H1 (cell line): ENCODE measurements at regions not wholly inside any gene's neighbourhood (a gene's known extent, or its start where the extent isn't known, plus 50 kb on each side); places are given as distances from the start of the nearest gene placed in this dataset.

Experiments
- CTCF ChIA-PET: fragments of 300-600 bp; sonication (Branson Sonifier 250); formaldehyde crosslinking; loops from one replicate; lab custom pipeline; 2021; ENCODE audit not compliant: partially characterized antibody; lab: Charles Lee
- POLR2A ChIA-PET: fragments of 300-600 bp; sonication (Branson Sonifier 250); formaldehyde crosslinking; loops from one replicate; lab custom pipeline; 2021; ENCODE audit warnings: inconsistent platforms; ENCODE audit not compliant: partially characterized antibody; lab: Charles Lee
- DNase-seq, 2 experiments: peaks; one replicate each; pipeline versions ENCODE4 v3.0.0 to v3.0.0-alpha.2; 2010 to 2022; ENCODE audit warnings: low spot score in 2 of 2, low read depth in 1 of 2, mixed read lengths in 1 of 2
- FAIRE-seq: peaks from 2 replicates; lab custom pipeline; 2011; peaks lifted over from hg19 to GRCh38; lab: Jason Lieb, UNC
- H2AFZ ChIP-seq: 2 replicates; pipeline ENCODE4 v1.8.1; 2012; ENCODE audit warnings: low read length, inconsistent platforms
- H2AK5ac ChIP-seq: 2 replicates; pipeline ENCODE4 v1.6.1; 2013; ENCODE audit warnings: low read depth, low read length
- H2BK120ac ChIP-seq: replicated peaks from 2 replicates; pipeline ENCODE3; 2013; ENCODE audit warnings: low read depth, low read length, inconsistent platforms
- H2BK12ac ChIP-seq: 2 replicates; pipeline ENCODE4 v1.6.1; 2013; ENCODE audit warnings: low read depth, low read length
- H2BK15ac ChIP-seq: 2 replicates; pipeline ENCODE4 v1.6.1; 2013; ENCODE audit warnings: low read length
- H2BK20ac ChIP-seq: 2 replicates; pipeline ENCODE4 v1.6.1; 2013; ENCODE audit warnings: low read length
- H2BK5ac ChIP-seq: 2 replicates; pipeline ENCODE4 v1.6.1; 2013; ENCODE audit warnings: low read depth, low read length
- H3K14ac ChIP-seq: 2 replicates; pipeline ENCODE4 v1.6.1; 2013; ENCODE audit warnings: inconsistent platforms; ENCODE audit not compliant: insufficient read length
- H3K18ac ChIP-seq: 2 replicates; pipeline ENCODE4 v1.6.1; 2013; ENCODE audit warnings: low read length; ENCODE audit errors: extremely low read depth
- H3K23ac ChIP-seq: 2 replicates; pipeline ENCODE4 v1.6.1; 2013; ENCODE audit warnings: inconsistent platforms; ENCODE audit not compliant: insufficient read length
- H3K23me2 ChIP-seq: 2 replicates; pipeline ENCODE4 v1.6.1; 2013; ENCODE audit warnings: low read depth, low read length
- H3K27ac ChIP-seq: 2 replicates; pipeline ENCODE4 v1.6.1; 2011; ENCODE audit warnings: low read depth, low read length, inconsistent platforms
- H3K27me3 ChIP-seq, 4 experiments: replicated peaks in 1 of 4; 1 replicate in 1 of 4; 2 replicates in 3 of 4; pipeline versions ENCODE4 v1.6.1 to v1.8.1; 2011 to 2013; ENCODE audit warnings: low read length in 3 of 4, mild to moderate bottlenecking in 3 of 4, inconsistent platforms in 2 of 4, mixed read lengths in 2 of 4, moderate library complexity in 1 of 4; ENCODE audit not compliant: control insufficient read depth in 3 of 4, insufficient read depth in 3 of 4; ENCODE audit errors: extremely low read depth in 1 of 4
- H3K36me3 ChIP-seq, 4 experiments: 2 replicates each; pipeline versions ENCODE4 v1.6.1 to v1.8.1; 2011 to 2013; ENCODE audit warnings: mild to moderate bottlenecking in 4 of 4, low read length in 3 of 4, moderate library complexity in 2 of 4, control low read depth in 1 of 4, inconsistent platforms in 1 of 4; ENCODE audit not compliant: insufficient read depth in 4 of 4, control insufficient read depth in 2 of 4
- H3K4ac ChIP-seq: replicated peaks from 2 replicates; pipeline ENCODE3; 2013; ENCODE audit warnings: low read length, low read depth, mixed read lengths, inconsistent platforms; ENCODE audit not compliant: insufficient read length
- H3K4me1 ChIP-seq, 4 experiments: replicated peaks in 1 of 4; 1 replicate in 1 of 4; 2 replicates in 3 of 4; pipeline versions ENCODE4 v1.6.1 to v1.8.1; 2011 to 2013; ENCODE audit warnings: low read length in 3 of 4, inconsistent platforms in 2 of 4, mixed read lengths in 1 of 4; ENCODE audit not compliant: insufficient read depth in 4 of 4, control insufficient read depth in 3 of 4
- H3K4me2 ChIP-seq, 2 experiments: 2 replicates each; pipeline versions ENCODE4 v1.6.1 to v1.8.1; 2011 to 2013; ENCODE audit warnings: low read depth in 2 of 2, low read length in 2 of 2, control low read depth in 1 of 2, inconsistent platforms in 1 of 2, mild to moderate bottlenecking in 1 of 2; ENCODE audit not compliant: insufficient read depth in 1 of 2
- H3K4me3 ChIP-seq, 4 experiments: fragments of 200-600, 300-600 bp in 1 of 4; sonication (generic), shearing (Covaris generic), sonication (Bioruptor Twin) in 1 of 4; 2 replicates each; pipeline versions ENCODE4 v1.5.1 to v1.8.1; 2011 to 2016; ENCODE audit warnings: low read length in 4 of 4, low read depth in 3 of 4, control low read depth in 2 of 4, inconsistent platforms in 2 of 4, mild to moderate bottlenecking in 2 of 4, mixed read lengths in 1 of 4, moderate library complexity in 1 of 4; ENCODE audit not compliant: insufficient read depth in 2 of 4; ENCODE audit errors: extremely low read depth in 1 of 4
- H3K56ac ChIP-seq: replicated peaks from 2 replicates; pipeline ENCODE3; 2013; ENCODE audit warnings: low read depth, mild to moderate bottlenecking, mixed read lengths, low read length, inconsistent platforms; ENCODE audit not compliant: insufficient read length
- H3K79me1 ChIP-seq: 2 replicates; pipeline ENCODE4 v1.6.1; 2013; ENCODE audit warnings: low read depth, low read length, control low read depth
- H3K79me2 ChIP-seq, 2 experiments: 2 replicates each; pipeline versions ENCODE4 v1.6.1 to v1.8.1; 2012 to 2013; ENCODE audit warnings: low read length in 2 of 2, mild to moderate bottlenecking in 2 of 2, inconsistent platforms in 1 of 2; ENCODE audit not compliant: insufficient read depth in 2 of 2, control insufficient read depth in 1 of 2
- H3K9ac ChIP-seq, 4 experiments: replicated peaks in 1 of 4; 1 replicate in 1 of 4; 2 replicates in 3 of 4; pipeline versions ENCODE4 v1.6.1 to v1.8.1; 2011 to 2013; ENCODE audit warnings: low read depth in 3 of 4, low read length in 3 of 4, control low read depth in 2 of 4, mild to moderate bottlenecking in 2 of 4, moderate library complexity in 2 of 4, inconsistent platforms in 1 of 4; ENCODE audit errors: extremely low read depth in 1 of 4
- H3K9me3 ChIP-seq, 2 experiments: 2 replicates each; pipeline versions ENCODE4 v1.6.1 to v1.8.1; 2012 to 2013; ENCODE audit warnings: mild to moderate bottlenecking in 2 of 2, moderate library complexity in 2 of 2, control low read depth in 1 of 2, inconsistent platforms in 1 of 2, low read depth in 1 of 2, low read length in 1 of 2, mixed read lengths in 1 of 2; ENCODE audit not compliant: insufficient read depth in 2 of 2
- H4K20me1 ChIP-seq, 2 experiments: replicated peaks in 1 of 2; 2 replicates each; pipeline versions ENCODE3 to v1.8.1; 2011 to 2013; ENCODE audit warnings: inconsistent platforms in 2 of 2, low read length in 2 of 2, mild to moderate bottlenecking in 1 of 2; ENCODE audit not compliant: insufficient read depth in 2 of 2, control insufficient read depth in 1 of 2
- H4K5ac ChIP-seq: 2 replicates; pipeline ENCODE4 v1.6.1; 2013; ENCODE audit warnings: low read length, low read depth, mixed read lengths, inconsistent platforms; ENCODE audit not compliant: insufficient read length
- H4K8ac ChIP-seq: 2 replicates; pipeline ENCODE4 v1.8.0; 2013; ENCODE audit warnings: mild to moderate bottlenecking, moderate library complexity, low read length, inconsistent platforms; ENCODE audit not compliant: insufficient read depth; ENCODE audit errors: extremely low read depth
- H4K91ac ChIP-seq: replicated peaks from 2 replicates; pipeline ENCODE3; 2013; ENCODE audit warnings: low read length, mixed read lengths, inconsistent platforms; ENCODE audit not compliant: insufficient read length
- ASH2L ChIP-seq: fragments of 200-600, 300-600 bp; sonication (generic); IDR thresholded peaks from one replicate; pipeline ENCODE4 v1.7.1; 2017; ENCODE audit warnings: low read length
- ATF2 ChIP-seq: IDR thresholded peaks from 2 replicates; pipeline ENCODE4 v1.6.1; 2012; ENCODE audit warnings: low read length, inconsistent platforms
- BCL11A ChIP-seq, 2 experiments: IDR thresholded peaks; one replicate each; pipeline ENCODE4 v1.6.1; 2011; ENCODE audit warnings: low read depth in 2 of 2, low read length in 2 of 2, mild to moderate bottlenecking in 2 of 2
- BRCA1 ChIP-seq: IDR thresholded peaks from 2 replicates; pipeline ENCODE4 v1.6.1; 2012; ENCODE audit warnings: low read depth, low read length, improper control_type of control experiment
- NANOG ChIP-seq: IDR thresholded peaks from 2 replicates; pipeline ENCODE4 v1.6.1; 2011; ENCODE audit warnings: low read length, low read depth, mild to moderate bottlenecking, inconsistent platforms; ENCODE audit not compliant: insufficient read depth, poor library complexity, severe bottlenecking
- RAD21 ChIP-seq, 2 experiments: IDR thresholded peaks in 1 of 2; conservative IDR thresholded peaks in 1 of 2; 2 replicates each; pipeline ENCODE4 v1.6.1; 2011; ENCODE audit warnings: low read depth in 2 of 2, low read length in 2 of 2, improper control_type of control experiment in 1 of 2, inconsistent platforms in 1 of 2, mild to moderate bottlenecking in 1 of 2, moderate library complexity in 1 of 2
- RXRA ChIP-seq: IDR thresholded peaks from 2 replicates; pipeline ENCODE4 v1.6.1; 2011; ENCODE audit warnings: low read depth, mild to moderate bottlenecking, low read length, moderate library complexity; ENCODE audit not compliant: insufficient read depth
- SIN3A ChIP-seq, 2 experiments: IDR thresholded peaks in 1 of 2; conservative IDR thresholded peaks in 1 of 2; 2 replicates each; pipeline ENCODE4 v1.6.1; 2011 to 2012; ENCODE audit warnings: low read length in 2 of 2, improper control_type of control experiment in 1 of 2, low read depth in 1 of 2, mild to moderate bottlenecking in 1 of 2
- SIRT6 ChIP-seq: IDR thresholded peaks from one replicate; pipeline ENCODE4 v1.7.1; 2012; ENCODE audit warnings: low read length, inconsistent platforms
- TBP ChIP-seq: IDR thresholded peaks from 2 replicates; pipeline ENCODE4 v1.6.1; 2011; ENCODE audit warnings: low read depth, low read length, improper control_type of control experiment
- ZNF274 ChIP-seq: IDR thresholded peaks from 2 replicates; pipeline ENCODE4 v1.7.0; 2012; ENCODE audit warnings: low read length, borderline replicate concordance; ENCODE audit errors: extremely low read depth
- WGBS, 2 experiments: shearing (Covaris generic) in 1 of 2; methylation state at CpG; one replicate each; pipeline versions ENCODE4 v1.1.6 to v1.1.7; 2013 to 2015; ENCODE audit warnings: low lambda C conversion rate in 2 of 2, mixed read lengths in 2 of 2, inconsistent platforms in 1 of 2, low coverage in 1 of 2, missing lambda C conversion rate in 1 of 2; ENCODE audit not compliant: insufficient replicate concordance in 2 of 2, insufficient coverage in 1 of 2, insufficient read length in 1 of 2; ENCODE audit errors: extremely low coverage in 1 of 2, missing lambda C conversion rate in 1 of 2; 5-methylcytosine and 5-hydroxymethylcytosine counted together

- Histone ChIP-seq H3K79me2 (no peaks in the 10 kb centered on the region), H2AFZ (no peak overlapping the region), H3K23ac (no peak overlapping the region), H2BK120ac (no peak overlapping the region), H3K4me3 (no peak overlapping the region), H3K14ac (no peak overlapping the region), H2BK20ac (no peak overlapping the region), H3K4me1 (no peaks in the 10 kb centered on the region), H3K27ac (no peak overlapping the region), H3K36me3 (no peaks in the 10 kb centered on the region), H2BK15ac (no peak overlapping the region), H3K4me2 (no peak overlapping the region), H2BK12ac (no peak overlapping the region), H4K8ac (no peak overlapping the region), H3K27me3 (no peaks in the 10 kb centered on the region), H2AK5ac (no peak overlapping the region), H4K91ac (no peak overlapping the region), H3K23me2 (no peaks in the 10 kb centered on the region), H4K20me1 (no peaks in the 10 kb centered on the region), H3K18ac (no peak overlapping the region), H3K9me3 (no peaks in the 10 kb centered on the region), H3K9ac (no peak overlapping the region), H3K56ac (no peak overlapping the region), H4K5ac (no peak overlapping the region), H3K4ac (no peak overlapping the region), H2BK5ac (no peak overlapping the region), H3K79me1 (no peaks in the 10 kb centered on the region)
- POLR2A ChIA-PET: no interaction called here
- DNase-seq: no peak
- 89% methylated on average over 2 of the region's 2 CpGs; no CpG with 5 or more reads in 1 of the 2 experiments for WGBS, 2 experiments
- FAIRE-seq: no peak
- CTCF ChIA-PET: no interaction called here
- TF ChIP-seq ASH2L: no peak
- TF ChIP-seq ATF2: no peak
- TF ChIP-seq ZNF274: no peak
- TF ChIP-seq RXRA: no peak
- no peak for TF ChIP-seq SIRT6
- TF ChIP-seq SIN3A (conservative IDR thresholded peaks at IDR 0.05 in 1 of 2, IDR thresholded peaks at IDR 0.05 in 1 of 2; ENCODE audit: low read depth in 1 of 2, low read length in 2 of 2): no peak
- no peak for TF ChIP-seq RAD21 (IDR thresholded peaks at IDR 0.05 in 1 of 2, conservative IDR thresholded peaks at IDR 0.05 in 1 of 2; ENCODE audit: low read depth in 2 of 2, low read length in 2 of 2)
- no peak for TF ChIP-seq BCL11A (IDR thresholded peaks at IDR 0.05; ENCODE audit: low read depth in 2 of 2, low read length in 2 of 2)
- TF ChIP-seq TBP: no peak
- TF ChIP-seq BRCA1: no peak
- TF ChIP-seq NANOG: no peak
Measured at GRCh38 chr12:75650595-75651341, 139.4 kb upstream of the KRR1 start.
